IgD-negative memory B cell (primary cell): ENCODE measurements at regions not wholly inside any gene's neighbourhood (a gene's known extent, or its start where the extent isn't known, plus 50 kb on each side); places are given as distances from the start of the nearest gene placed in this dataset.
"Not testable (repeated sequence)": the region's sequence is repeated elsewhere in the genome, so short reads cannot be mapped to it uniquely, and the experiment has no call there.

ENCODE experiments used
- H3K27ac Mint-ChIP-seq, 3 donors: one replicate each; pipeline ENCODE4 v1.8.0; 2020 to 2022; ENCODE audit warnings: mild to moderate bottlenecking in 3 of 3, mixed read lengths in 3 of 3, moderate library complexity in 1 of 3
- H3K27me3 Mint-ChIP-seq: one replicate; pipeline ENCODE4 v1.8.0; 2021; ENCODE audit warnings: mixed read lengths
- H3K36me3 Mint-ChIP-seq: one replicate; pipeline ENCODE4 v1.8.0; 2020; ENCODE audit warnings: mild to moderate bottlenecking, mixed read lengths
- H3K4me1 Mint-ChIP-seq, 3 donors: one replicate each; pipeline ENCODE4 v1.8.0; 2020 to 2022; ENCODE audit warnings: mixed read lengths in 3 of 3, mild to moderate bottlenecking in 1 of 3
- H3K4me3 Mint-ChIP-seq, 4 donors: one replicate each; pipeline ENCODE4 v1.8.0; 2020 to 2022; ENCODE audit warnings: mild to moderate bottlenecking in 4 of 4, mixed read lengths in 4 of 4, moderate library complexity in 3 of 4
- H3K9me3 Mint-ChIP-seq, 3 donors: one replicate each; pipeline ENCODE4 v1.8.0; 2020 to 2021; ENCODE audit warnings: mixed read lengths in 3 of 3, mild to moderate bottlenecking in 1 of 3

DNA sequence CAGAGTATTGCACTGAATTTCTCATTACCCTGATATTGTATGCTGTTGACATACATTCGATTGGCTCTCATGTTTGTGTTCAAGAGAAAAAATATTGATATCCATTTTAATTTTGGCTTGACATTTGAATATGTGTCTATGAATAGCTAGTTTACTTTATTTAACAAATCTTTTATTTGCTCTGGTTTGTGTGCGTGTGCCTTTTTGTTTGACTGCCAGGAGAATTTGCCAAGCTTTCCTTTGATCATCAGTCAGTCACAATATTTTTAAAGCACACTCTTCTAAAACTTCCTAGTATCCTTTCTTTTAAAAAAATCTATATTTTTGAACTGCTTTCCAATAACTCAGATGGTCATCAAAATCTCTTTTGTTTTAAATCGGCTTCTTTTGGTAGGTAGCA is 179.3 kb upstream of the FLRT2 start:
- Mint-ChIP-seq H3K9me3 (peaks cover 2 to 7% (median 7%) of the 10 kb centered on the region in 3 donors), H3K36me3 (no peaks in the 10 kb centered on the region), H3K27ac (no peak overlapping the region), H3K27me3 (no peaks in the 10 kb centered on the region), H3K4me1 (no peaks in the 10 kb centered on the region), H3K4me3 (no peak overlapping the region)

DNA sequence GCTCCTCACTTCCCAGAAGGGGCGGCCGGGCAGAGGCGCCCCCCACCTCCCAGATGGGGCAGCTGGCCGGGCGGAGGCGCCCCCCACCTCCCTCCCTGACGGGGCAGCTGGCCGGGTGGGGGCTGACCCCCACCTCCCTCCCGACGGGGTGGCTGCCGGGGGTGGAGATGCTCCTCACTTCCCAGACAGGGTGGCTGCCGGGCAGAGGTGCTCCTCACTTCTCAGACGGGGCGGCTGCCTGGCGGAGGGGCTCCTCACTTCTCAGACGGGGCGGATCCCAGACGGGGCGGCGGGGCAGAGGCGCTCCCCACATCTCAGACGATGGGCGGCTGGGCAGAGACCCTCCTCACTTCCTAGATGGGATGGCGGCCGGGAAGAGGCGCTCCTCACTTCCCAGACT is 177.4 kb upstream of the FLRT2 start:
- H3K4me3 Mint-ChIP-seq, H3K27ac Mint-ChIP-seq, H3K4me1 Mint-ChIP-seq, H3K36me3 Mint-ChIP-seq, H3K9me3 Mint-ChIP-seq, H3K27me3 Mint-ChIP-seq: not testable (repeated sequence)

DNA sequence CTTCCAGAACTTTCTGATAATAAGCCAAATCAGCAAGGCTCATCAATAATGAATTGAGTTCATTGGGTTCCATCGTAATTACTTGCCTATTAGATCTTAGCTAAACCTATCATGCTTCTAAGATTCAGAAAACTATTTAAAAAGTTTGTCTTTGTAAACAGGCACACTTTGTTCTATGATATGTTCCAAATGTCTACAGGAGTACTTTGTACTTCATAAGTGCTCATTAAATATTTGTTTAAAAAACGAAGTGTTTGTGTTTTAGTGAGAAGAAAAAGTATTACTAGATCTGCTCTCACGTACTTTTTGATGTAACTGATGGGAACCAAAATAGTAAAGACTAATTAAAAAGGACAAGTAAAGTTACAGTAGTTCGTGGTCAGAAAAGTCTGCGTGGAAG is 172.8 kb upstream of the FLRT2 start:
- Mint-ChIP-seq H3K27me3 (no peaks in the 10 kb centered on the region), H3K9me3 (peaks cover 3 to 11% (median 8%) of the 10 kb centered on the region in 3 donors), H3K4me3 (no peak overlapping the region), H3K36me3 (no peaks in the 10 kb centered on the region), H3K4me1 (no peaks in the 10 kb centered on the region), H3K27ac (no peak overlapping the region)

DNA sequence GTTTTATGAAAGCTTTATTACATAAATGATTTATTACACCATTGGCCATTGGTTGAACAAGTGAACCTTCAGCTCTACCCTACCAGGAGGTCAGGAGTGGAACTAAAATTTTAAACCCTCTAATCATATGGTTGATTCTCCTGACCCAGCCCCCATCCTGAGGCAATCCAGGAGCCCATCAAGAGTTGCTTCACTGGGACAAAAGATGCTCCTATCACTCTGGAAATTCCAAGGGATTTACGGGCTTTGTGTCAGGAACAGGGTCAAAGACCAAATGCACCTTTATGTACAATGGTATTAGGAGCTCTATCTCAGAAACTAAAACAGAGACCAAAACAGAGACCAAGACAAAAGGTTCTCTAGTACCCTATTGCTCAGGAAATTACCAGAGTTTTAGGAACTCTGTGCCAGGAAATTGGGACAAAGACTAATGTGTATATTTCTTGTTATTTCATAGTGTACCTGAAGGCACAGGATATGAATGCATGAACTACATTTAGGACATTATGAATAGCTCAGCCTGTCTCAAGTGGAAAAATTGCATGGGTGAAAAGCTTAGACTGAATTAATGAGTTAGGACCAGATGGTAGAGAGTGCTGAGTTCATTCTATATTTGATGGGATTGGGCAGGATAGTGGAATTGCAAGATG is 171.7 kb upstream of the FLRT2 start:
- Mint-ChIP-seq H3K4me3 (no peak overlapping the region), H3K27me3 (no peaks in the 10 kb centered on the region), H3K27ac (no peak overlapping the region), H3K36me3 (no peaks in the 10 kb centered on the region), H3K9me3 (peaks cover 5 to 11% (median 8%) of the 10 kb centered on the region in 3 donors), H3K4me1 (no peaks in the 10 kb centered on the region)

DNA sequence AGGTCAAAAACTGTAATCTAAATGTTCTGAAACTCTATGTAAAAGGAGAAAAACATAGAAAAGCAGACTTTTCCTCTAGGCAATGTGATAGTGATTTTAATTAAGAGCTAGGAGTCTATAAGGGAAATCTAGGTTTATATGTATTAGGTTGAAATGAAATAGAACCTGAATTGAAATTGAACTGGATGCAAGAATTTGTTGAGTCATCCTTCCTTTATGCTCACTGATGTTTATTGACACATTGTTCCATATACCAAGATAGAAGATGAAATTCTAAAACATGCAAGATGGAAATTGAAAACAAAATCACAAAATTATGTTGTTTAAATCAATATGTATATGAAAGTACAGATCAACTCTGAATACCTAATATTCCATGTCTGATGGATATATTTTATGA is 170.4 kb upstream of the FLRT2 start:
- no peaks in the 10 kb centered on the region for H3K27me3 Mint-ChIP-seq
- H3K36me3 Mint-ChIP-seq: no peaks in the 10 kb centered on the region
- H3K4me1 Mint-ChIP-seq: no peaks in the 10 kb centered on the region
- no peak overlapping the region for H3K27ac Mint-ChIP-seq
- H3K9me3 Mint-ChIP-seq: peaks cover 5 to 8% (median 7%) of the 10 kb centered on the region in 3 donors
- no peak overlapping the region for H3K4me3 Mint-ChIP-seq

DNA sequence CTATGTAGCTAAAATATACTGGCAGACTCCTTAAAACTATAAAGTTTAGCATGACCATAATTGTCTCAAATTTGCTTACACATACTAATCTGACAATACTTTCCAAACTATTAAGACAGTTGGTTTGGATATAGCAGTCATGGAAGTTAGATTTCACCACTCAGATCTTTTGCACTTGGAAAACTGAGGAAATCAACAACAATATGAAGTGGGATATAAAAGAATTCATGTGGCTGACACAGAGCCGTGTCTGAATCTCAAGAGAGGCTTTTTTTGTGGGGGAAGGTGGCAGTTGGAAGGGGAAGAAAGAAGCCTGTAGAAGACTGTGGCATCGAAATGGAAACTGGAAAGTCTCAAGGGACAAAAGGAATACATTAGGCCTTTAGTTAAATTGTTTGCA is 166.6 kb upstream of the FLRT2 start:
- no peak overlapping the region for H3K27ac Mint-ChIP-seq
- H3K4me1 Mint-ChIP-seq: no peaks in the 10 kb centered on the region
- H3K9me3 Mint-ChIP-seq: peaks cover 6 to 9% (median 7%) of the 10 kb centered on the region in 3 donors
- H3K4me3 Mint-ChIP-seq: no peak overlapping the region
- no peaks in the 10 kb centered on the region for H3K27me3 Mint-ChIP-seq
- H3K36me3 Mint-ChIP-seq: no peaks in the 10 kb centered on the region

DNA sequence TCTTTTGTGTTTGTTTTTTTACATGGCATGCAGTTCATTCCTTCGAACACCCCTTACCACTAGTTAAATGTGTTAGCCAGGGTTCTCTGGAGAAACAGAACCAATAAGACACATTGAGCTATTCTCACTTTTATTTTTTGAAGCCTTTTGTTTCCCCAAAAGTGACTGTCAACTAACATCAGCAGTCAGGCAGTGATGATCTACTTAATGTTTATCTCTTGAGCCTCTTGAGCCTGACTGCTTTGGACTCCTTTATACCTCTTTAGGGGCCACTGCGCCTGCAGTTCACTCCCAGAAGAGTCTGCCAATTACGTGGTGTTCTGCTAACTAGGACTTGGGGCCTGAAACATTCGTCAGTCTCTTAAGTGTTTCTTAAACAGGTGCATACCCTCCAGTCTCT is 163.7 kb upstream of the FLRT2 start:
- Mint-ChIP-seq H3K4me3 (no peak overlapping the region), H3K4me1 (no peaks in the 10 kb centered on the region), H3K9me3 (peaks cover 0 to 16% (median 11%) of the 10 kb centered on the region in 3 donors), H3K27me3 (no peaks in the 10 kb centered on the region), H3K36me3 (no peaks in the 10 kb centered on the region), H3K27ac (peak overlapping the region in 1 of 3 donors; percentile 89)

DNA sequence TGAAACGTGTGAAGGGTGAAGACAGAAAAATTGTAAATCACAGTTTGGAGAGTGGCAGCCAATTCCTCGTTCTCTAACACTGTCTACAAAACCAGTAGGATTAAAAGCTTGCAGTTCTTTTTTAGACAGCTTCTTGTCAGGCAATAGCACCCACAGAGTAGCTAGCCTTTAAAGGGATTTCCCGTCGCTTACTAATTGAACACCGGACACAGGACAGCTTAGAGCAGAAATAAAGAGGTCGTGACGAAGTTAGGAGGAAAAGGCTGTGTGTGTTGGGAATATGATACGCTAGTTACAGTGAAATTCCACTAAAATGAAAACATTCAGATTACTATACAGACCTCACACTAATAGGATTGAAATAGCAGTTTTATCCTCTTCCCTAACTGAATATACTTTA is 149.1 kb upstream of the FLRT2 start:
- H3K9me3 Mint-ChIP-seq: peaks cover 0 to 19% (median 3%) of the 10 kb centered on the region in 3 donors
- H3K36me3 Mint-ChIP-seq: no peaks in the 10 kb centered on the region
- H3K27ac Mint-ChIP-seq: no peak overlapping the region
- no peaks in the 10 kb centered on the region for H3K27me3 Mint-ChIP-seq
- H3K4me1 Mint-ChIP-seq: no peaks in the 10 kb centered on the region
- H3K4me3 Mint-ChIP-seq: no peak overlapping the region

DNA sequence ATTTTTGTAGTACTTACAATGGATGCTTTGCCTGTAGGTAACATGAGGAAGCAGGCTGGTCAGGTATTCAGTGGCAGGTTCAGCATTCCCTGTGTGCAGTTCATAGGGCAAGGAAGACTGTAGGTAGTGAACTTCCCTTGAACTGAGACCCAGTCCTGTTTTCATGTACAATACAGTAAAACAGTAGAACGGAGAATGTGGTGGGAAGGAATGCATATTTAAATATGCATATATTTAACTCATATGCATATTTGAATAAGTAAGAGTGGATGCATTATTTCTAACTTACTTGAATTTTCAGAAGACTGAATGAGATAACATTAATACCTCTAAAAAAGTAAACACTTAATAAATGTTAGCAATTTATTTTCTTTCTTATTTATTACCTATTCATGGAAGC is 147.6 kb upstream of the FLRT2 start:
- H3K36me3 Mint-ChIP-seq: no peaks in the 10 kb centered on the region
- no peaks in the 10 kb centered on the region for H3K27me3 Mint-ChIP-seq
- H3K4me1 Mint-ChIP-seq: no peaks in the 10 kb centered on the region
- H3K4me3 Mint-ChIP-seq: no peak overlapping the region
- H3K27ac Mint-ChIP-seq: no peak overlapping the region
- peaks cover 2 to 21% (median 3%) of the 10 kb centered on the region in 3 donors for H3K9me3 Mint-ChIP-seq

DNA sequence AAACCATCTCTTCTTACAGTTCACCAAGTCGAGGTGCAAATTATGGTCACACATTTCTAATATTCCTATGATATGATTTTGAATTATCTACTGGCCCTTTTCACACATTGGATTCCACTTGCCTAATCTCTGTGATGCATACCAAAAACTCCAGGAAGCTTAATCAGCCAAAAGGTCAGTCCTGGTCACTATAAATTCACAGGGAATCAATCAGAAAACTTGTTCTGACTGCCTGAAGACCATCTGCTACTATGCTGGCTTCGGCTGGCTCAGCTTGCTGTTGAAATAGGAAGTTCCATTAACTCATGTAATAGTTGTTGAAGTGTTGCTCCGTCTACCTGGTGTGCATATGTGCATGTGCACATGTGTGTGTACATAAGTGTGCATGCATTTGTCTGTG is 142.8 kb upstream of the FLRT2 start:
- Mint-ChIP-seq H3K4me3 (no peak overlapping the region), H3K27me3 (no peaks in the 10 kb centered on the region), H3K27ac (no peak overlapping the region), H3K4me1 (no peaks in the 10 kb centered on the region), H3K36me3 (no peaks in the 10 kb centered on the region), H3K9me3 (peaks cover 4 to 5% (median 4%) of the 10 kb centered on the region in 3 donors)

DNA sequence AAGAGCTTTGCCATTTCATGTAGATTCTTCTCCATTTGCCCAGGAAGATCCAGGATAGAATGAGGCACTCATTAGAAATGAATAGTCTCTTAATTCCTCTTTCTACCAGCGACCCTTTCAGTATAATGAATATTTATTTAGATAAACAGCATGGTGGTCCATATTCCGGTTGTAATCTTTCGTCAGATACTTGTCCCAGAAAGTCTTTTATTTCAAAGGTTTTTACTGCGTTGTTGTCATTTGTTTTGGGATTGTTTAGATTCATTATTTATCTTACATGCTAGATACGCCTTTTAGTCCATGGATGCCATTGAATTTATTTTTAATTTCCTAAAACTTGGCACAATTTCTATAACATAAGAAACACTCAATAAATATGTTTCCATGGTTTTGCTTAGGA is 139.7 kb upstream of the FLRT2 start:
- no peaks in the 10 kb centered on the region for H3K4me1 Mint-ChIP-seq
- H3K4me3 Mint-ChIP-seq: no peak overlapping the region
- peaks cover 4% of the 10 kb centered on the region in 3 donors for H3K9me3 Mint-ChIP-seq
- no peaks in the 10 kb centered on the region for H3K27me3 Mint-ChIP-seq
- no peak overlapping the region for H3K27ac Mint-ChIP-seq
- H3K36me3 Mint-ChIP-seq: no peaks in the 10 kb centered on the region

DNA sequence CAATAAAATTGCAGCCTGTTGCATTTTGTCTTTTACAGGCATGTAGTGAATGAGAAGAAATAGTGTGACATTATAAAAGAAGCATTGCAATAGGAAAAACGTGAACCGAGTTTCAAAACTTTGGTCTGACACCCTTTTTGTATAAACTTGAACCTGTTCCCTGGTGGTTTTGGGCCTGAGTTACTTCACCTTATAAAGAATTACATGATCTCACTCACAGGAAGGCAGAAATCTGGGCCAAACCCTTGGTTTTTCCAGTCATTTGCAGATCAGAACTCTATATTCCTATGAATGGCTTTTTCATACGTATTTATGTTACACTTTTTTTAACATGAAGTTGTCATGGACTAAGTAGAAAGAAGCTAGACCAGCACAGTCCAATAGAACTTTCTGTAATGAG is 138.5 kb upstream of the FLRT2 start:
- Mint-ChIP-seq H3K4me1 (no peaks in the 10 kb centered on the region), H3K36me3 (no peaks in the 10 kb centered on the region), H3K27me3 (no peaks in the 10 kb centered on the region), H3K9me3 (peaks cover 4 to 6% (median 4%) of the 10 kb centered on the region in 3 donors), H3K27ac (no peak overlapping the region), H3K4me3 (no peak overlapping the region)

DNA sequence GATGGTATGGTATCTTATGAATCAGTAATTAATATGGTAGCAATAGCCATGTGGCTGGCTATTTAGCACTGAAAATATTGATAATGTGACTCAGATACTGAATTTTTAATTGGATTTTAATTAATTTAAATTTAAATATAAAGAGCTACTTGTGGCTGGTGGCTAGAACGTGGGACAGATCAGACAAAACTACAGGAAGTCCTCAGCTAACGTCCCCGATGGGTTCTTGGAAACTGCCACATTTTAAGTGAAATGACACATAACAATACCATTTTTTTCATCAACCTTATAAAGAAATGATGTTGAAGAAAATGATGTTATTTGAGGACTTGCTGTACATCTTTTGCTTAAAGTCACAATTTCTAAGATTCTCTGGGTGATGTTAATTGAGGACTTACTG is 138.1 kb upstream of the FLRT2 start:
- H3K4me1 Mint-ChIP-seq: no peaks in the 10 kb centered on the region
- no peak overlapping the region for H3K4me3 Mint-ChIP-seq
- no peaks in the 10 kb centered on the region for H3K36me3 Mint-ChIP-seq
- H3K27me3 Mint-ChIP-seq: no peaks in the 10 kb centered on the region
- no peak overlapping the region for H3K27ac Mint-ChIP-seq
- H3K9me3 Mint-ChIP-seq: peaks cover 4 to 6% (median 4%) of the 10 kb centered on the region in 3 donors

DNA sequence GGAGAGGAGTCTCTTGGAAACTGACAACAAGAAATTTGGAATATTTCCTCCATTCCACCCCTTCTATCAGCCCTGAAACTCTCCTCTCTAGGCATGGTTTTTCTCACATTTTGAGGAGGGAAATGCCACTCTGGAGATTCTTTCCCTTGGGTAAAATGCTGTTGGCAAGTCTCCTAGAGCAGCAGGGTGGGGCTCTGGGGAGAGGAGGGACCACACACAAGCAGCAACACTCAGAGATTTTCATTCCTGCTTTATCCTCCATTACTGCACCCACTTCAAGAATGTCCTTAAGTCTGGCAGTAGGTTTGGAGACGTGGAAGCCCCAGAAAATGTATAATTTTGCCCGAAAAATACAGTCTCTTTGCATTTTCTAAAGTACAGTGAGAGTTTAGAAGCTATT is 130.8 kb upstream of the FLRT2 start:
- Mint-ChIP-seq H3K4me3 (no peak overlapping the region), H3K4me1 (peaks cover 0 to 2% (median 0%) of the 10 kb centered on the region in 3 donors), H3K27me3 (no peaks in the 10 kb centered on the region), H3K27ac (peak overlapping the region in 1 of 3 donors; percentile 51), H3K36me3 (no peaks in the 10 kb centered on the region), H3K9me3 (peaks cover 2 to 5% (median 3%) of the 10 kb centered on the region in 3 donors)

DNA sequence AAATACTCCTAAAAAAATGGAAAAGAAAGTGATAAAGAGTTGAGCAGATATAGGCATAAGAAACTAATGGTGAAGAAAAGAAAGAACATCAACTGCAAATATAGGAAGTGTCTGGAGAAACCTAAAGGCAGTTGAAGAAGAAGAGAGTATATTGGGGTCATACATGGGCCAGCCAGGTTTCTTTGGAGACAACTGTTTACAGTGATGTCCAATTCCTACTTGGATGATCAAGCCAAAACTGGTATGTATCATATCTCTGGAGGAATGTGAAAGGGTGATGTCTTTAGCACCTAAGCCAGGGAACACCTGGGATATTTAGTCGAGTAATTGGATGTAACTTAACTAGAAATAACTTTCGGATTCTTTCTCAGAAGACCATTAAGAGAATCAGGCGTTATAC is 129.3 kb upstream of the FLRT2 start:
- Mint-ChIP-seq H3K4me3 (no peak overlapping the region), H3K4me1 (peaks cover 0 to 3% (median 0%) of the 10 kb centered on the region in 3 donors), H3K27me3 (no peaks in the 10 kb centered on the region), H3K9me3 (peaks cover 3 to 5% (median 4%) of the 10 kb centered on the region in 3 donors), H3K27ac (no peak overlapping the region), H3K36me3 (no peaks in the 10 kb centered on the region)

DNA sequence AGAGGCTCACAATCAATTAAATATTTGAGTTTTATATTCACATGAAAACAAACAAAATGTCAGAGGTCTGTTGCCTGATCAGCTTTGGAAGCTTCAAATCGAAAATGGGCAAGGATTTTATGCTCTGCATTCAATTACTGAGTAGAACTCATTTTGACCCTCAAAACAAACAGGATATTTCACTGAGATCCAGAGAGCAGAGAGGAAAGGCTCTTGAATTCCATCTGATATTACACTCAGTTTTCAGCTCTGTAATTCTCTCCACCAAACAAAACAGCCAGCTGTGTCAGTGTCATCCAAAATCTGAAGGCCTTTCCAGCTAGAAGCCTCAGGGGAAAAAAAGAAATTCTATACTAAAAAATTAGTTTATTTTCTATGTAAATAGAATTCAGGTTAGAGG is 128.6 kb upstream of the FLRT2 start:
- Mint-ChIP-seq H3K36me3 (no peaks in the 10 kb centered on the region), H3K4me3 (no peak overlapping the region), H3K4me1 (peaks cover 0 to 3% (median 0%) of the 10 kb centered on the region in 3 donors), H3K27ac (no peak overlapping the region), H3K27me3 (no peaks in the 10 kb centered on the region), H3K9me3 (peaks cover 2 to 5% (median 5%) of the 10 kb centered on the region in 3 donors)
